ENCODE measurements at regions not wholly inside any gene's neighbourhood (a gene's known extent, or its start where the extent isn't known, plus 50 kb on each side); places are given as distances from the start of the nearest gene placed in this dataset.

DNA sequence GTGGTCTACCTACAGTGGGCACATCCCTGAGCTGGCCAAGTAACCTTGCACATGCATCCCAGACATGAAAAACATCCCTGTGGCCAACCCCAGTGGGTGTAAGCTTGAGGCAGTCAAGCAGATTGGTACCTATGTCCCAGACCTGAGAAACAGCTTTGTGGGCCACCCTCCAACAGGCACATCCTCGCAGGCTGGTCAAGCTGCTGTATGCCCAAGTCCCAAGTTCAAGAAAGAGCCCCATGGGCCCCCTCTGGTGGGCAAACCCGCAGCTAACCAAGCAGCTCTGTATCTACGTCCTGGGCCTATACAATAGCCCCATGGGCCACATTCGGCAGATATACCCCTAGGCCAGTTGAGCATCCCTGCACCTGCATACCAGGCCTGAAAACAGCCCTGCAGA lies 186.3 kb upstream of the GPR149 start:
- DNase-seq (ENCODE audit: low read depth): no peak
- no peak overlapping the region for H3K4me3 ChIP-seq (ENCODE audit: low read depth, low read length)
- TF ChIP-seq, protein P1, sequence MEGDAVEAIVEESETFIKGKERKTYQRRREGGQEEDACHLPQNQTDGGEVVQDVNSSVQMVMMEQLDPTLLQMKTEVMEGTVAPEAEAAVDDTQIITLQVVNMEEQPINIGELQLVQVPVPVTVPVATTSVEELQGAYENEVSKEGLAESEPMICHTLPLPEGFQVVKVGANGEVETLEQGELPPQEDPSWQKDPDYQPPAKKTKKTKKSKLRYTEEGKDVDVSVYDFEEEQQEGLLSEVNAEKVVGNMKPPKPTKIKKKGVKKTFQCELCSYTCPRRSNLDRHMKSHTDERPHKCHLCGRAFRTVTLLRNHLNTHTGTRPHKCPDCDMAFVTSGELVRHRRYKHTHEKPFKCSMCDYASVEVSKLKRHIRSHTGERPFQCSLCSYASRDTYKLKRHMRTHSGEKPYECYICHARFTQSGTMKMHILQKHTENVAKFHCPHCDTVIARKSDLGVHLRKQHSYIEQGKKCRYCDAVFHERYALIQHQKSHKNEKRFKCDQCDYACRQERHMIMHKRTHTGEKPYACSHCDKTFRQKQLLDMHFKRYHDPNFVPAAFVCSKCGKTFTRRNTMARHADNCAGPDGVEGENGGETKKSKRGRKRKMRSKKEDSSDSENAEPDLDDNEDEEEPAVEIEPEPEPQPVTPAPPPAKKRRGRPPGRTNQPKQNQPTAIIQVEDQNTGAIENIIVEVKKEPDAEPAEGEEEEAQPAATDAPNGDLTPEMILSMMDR (IDR thresholded peaks at IDR 0.05; ENCODE audit: control insufficient read depth, extremely low read depth, insufficient read depth): no peak

DNA sequence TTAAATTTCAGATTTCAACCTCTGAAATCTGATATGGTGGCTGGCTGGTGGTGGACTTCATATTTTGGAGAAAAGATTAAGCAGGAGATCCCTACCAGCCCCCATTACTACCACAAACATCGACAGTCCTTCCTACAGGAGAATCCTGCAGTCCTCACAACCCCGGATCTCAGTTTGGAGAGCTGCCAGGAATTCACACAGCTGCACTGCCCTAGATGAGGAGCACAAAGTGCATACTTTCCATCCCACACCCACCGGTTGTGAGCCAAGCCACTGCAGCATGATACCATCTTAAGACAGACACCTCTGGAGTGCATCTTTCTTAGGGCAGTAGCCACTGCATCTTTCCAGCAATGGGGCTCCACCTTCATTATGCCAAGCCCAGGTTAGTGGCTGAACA lies 185.5 kb upstream of the GPR149 start:
- TF ChIP-seq, protein P1 (IDR thresholded peaks at IDR 0.05; ENCODE audit: control insufficient read depth, extremely low read depth, insufficient read depth): no peak
- H3K4me3 ChIP-seq (ENCODE audit: low read depth, low read length): no peak overlapping the region
- DNase-seq (ENCODE audit: low read depth): no peak

DNA sequence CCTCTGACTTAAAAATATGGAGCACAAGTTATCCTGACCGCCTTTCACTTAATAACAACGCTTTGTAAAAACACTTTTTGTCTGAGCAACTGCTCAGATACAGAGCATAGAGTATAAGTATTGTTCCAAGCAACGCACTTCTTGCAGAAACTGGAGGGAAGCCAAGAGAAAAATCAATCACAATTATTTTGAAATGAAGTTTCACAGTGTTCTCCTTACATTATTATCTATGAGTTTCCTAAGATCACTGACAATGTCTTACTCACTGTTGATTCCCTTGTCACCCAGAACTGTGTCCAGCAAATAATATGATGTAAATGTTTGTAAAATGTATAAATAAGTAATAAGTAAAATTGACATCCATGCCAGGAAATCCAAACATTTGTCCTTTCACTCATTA lies 184.6 kb upstream of the GPR149 start:
- no peak for DNase-seq (ENCODE audit: low read depth)
- no peak overlapping the region for H3K4me3 ChIP-seq (ENCODE audit: low read depth, low read length)

DNA sequence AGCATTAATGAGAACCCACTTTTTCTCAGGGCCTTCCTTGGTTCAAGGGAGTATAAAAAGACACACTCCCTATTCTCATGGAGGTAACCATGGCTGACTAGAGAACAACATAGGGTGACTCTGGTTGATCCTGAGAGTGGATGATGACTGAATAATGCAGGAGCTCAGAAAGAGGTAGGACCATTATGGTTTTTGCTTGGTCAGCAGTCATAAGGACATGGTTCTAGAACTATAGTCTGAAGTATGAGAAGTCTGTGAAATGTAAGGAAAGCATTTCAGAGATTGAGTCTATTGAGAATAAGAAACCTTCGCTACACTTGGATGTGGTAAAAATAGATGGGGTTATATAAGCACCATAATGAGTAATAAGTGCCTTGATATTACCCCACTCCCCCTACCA lies 184.1 kb upstream of the GPR149 start:
- DNase-seq (ENCODE audit: low read depth): no peak
- TF ChIP-seq, protein P1 (IDR thresholded peaks at IDR 0.05; ENCODE audit: control insufficient read depth, extremely low read depth, insufficient read depth): no peak

More for the DNA sequence above, 184.6 kb upstream of the GPR149 start:
- TF ChIP-seq, protein P1 (IDR thresholded peaks at IDR 0.05; ENCODE audit: control insufficient read depth, extremely low read depth, insufficient read depth): no peak

DNA sequence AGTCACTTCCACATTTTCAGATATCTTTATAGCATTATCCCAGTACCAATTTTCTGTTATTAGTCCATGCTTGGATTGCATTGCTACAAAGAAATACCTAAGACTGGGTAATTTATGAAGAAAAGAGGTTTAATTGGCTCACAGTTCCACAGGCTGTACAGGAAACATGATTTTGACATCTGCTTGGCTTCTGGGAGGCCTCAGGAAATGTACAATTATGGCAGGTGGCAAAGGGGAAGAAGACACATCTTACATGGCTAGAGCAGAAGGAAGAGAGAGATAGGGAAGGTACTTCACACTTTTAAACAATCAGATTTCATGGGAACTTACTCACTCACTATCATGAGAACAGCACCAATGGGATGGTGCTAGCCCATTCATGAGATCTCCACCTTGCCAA lies 172.3 kb upstream of the GPR149 start:
- H3K4me3 ChIP-seq (ENCODE audit: low read depth, low read length): no peak overlapping the region
- TF ChIP-seq, protein P1 (IDR thresholded peaks at IDR 0.05; ENCODE audit: control insufficient read depth, extremely low read depth, insufficient read depth): no peak
- no peak for DNase-seq (ENCODE audit: low read depth)

More for the DNA sequence above, 184.1 kb upstream of the GPR149 start:
- no peak overlapping the region for H3K4me3 ChIP-seq (ENCODE audit: low read depth, low read length)

DNA sequence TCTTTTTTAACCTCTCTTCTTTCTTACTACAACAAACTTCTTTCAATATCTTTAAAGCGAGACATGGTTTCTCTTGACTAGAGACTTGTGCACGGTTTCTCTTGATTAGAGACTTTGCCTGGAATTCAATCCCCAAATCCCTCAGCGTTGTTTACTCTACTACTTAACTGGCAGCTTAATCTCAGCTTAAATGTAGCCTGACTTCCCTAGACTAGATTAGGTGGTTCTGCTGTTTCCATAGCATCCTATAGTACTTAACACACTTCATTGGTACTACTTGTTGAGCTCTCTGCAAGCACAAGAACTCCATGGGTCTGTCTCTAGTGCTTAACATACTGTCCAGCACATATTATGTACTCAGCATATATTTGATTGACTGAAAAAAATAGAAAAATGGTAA lies 168.2 kb upstream of the GPR149 start:
- H3K4me3 ChIP-seq (ENCODE audit: low read depth, low read length): no peak overlapping the region
- DNase-seq (ENCODE audit: low read depth): no peak
- TF ChIP-seq, protein P1 (IDR thresholded peaks at IDR 0.05; ENCODE audit: control insufficient read depth, extremely low read depth, insufficient read depth): no peak

DNA sequence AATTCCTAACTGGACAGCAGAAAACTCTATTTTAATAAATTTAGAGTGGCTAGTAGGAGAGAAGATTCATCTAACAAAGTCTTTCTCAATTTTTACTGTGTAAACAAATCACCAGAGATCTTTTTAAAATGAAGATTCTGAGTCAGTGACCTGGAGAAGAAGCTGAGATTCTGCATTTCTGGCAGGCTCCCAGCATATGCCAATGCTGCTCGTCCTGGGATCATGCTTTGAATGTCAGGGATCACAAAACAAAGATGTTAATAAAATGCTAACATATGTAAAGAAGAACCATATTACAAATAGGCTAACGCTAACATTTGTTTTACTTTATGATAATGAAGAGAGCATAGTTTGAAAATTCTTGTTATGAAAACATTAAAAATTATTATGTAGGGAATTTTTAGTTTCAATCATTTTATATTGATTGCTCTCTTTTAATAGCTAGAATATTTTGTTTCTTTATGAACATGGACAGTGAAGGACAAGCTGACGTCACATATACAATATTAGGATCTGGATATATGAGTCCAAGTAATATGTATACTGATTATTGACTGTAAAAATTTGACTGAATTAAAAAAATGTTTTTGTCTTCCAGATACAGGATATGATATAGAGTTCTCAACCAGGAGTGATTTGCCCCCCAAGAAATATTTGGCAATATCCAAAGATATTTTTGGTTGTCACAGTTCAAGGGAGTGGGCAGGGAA lies 160.8 kb upstream of the GPR149 start:
- DNase-seq (ENCODE audit: low read depth): no peak
- no peak overlapping the region for H3K4me3 ChIP-seq (ENCODE audit: low read depth, low read length)
- TF ChIP-seq, protein P1 (IDR thresholded peaks at IDR 0.05; ENCODE audit: control insufficient read depth, extremely low read depth, insufficient read depth): no peak

Data from LNCaP clone FGC (cell line).